Epithelial cell of prostate (primary cell): ENCODE measurements at regions not wholly inside any gene's neighbourhood (a gene's known extent, or its start where the extent isn't known, plus 50 kb on each side); places are given as distances from the start of the nearest gene placed in this dataset.
"Not testable (repeated sequence)": the region's sequence is repeated elsewhere in the genome, so short reads cannot be mapped to it uniquely, and the experiment has no call there.

Experiments
- DNase-seq: peaks from one replicate; pipeline ENCODE4 v3.0.0-alpha.2; 2011; ENCODE audit warnings: low read depth, low spot score
- H3K27ac ChIP-seq: fragments of 450-650 bp; 2 replicates; pipeline ENCODE4 v1.5.1; 2017; ENCODE audit warnings: mild to moderate bottlenecking

DNA sequence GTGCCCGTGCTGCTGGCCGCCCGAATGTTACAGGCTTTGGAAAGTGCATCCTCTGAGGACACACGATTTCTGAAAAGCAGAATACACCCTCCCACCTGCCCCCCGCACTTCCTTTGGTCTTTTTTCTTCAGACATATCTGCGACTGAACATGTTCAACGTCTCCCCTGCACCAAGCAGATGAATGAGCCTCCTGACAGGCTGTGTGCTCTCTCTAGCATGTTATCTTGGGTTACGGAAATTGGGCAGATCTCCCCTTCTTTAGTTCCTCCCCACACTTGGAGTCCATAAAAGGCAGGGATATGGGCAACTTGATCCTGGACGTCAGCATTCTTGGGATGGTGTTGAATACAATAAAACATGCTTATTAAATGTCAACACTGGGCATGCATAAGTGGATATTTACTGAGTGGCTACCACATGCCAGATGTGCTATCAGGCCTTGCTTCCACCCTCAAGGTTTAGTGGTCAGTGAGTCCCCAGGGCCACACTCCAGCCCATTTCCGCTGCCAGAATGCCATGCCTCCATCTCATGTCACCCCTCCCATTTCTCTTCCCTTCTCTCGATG lies 130.4 kb downstream of the TRIM43 start:
- no peak overlapping the region for H3K27ac ChIP-seq
- DNase-seq: no peak

DNA sequence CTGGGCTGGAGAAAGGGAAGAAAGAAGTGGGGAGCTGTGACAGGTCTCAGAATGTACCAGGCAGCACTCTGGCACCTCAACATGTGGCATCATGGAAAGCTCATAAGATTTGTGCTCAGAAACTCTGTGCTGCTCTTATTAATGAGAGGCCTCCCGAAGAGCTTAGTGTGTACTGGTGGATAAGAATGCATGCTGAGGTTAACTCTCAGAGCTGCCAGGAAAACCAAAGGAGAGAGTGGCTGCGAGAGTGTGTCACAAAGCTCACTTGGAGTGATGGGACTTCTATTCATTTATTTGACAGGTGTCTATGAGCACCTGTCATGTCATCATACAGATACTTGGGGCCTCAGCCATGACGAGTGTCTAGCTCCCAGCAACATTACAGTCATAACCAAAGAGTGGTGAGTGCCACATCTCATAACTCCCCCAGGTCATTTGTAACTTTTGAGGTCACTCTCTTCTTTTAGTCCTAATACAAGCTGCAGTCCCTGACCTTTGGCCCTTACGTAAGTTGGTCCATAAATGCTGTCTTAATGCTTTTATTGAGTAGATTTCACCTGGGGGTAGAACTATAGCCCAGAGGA lies 131.9 kb downstream of the TRIM43 start:
- not testable (repeated sequence) for H3K27ac ChIP-seq, DNase-seq

DNA sequence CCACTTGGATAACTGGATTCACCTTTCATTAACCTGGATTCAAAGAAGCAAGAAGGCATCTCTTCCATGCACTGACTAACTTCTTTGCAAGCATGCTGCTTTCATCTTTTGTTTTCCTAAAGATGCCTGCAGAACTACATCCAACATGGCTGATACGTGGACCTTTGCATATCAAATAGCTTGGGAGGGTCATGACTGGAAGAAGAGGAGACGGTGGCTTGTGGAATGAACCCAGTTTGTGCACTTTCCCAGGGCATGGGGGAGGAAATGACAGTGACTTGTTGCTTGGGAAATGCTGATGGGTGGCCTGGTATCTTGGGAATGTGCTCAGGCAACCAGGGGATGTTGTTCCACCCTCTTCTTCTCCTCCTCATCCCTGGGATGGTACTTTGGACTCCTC lies 133.4 kb downstream of the TRIM43 start:
- H3K27ac ChIP-seq, DNase-seq: not testable (repeated sequence)

DNA sequence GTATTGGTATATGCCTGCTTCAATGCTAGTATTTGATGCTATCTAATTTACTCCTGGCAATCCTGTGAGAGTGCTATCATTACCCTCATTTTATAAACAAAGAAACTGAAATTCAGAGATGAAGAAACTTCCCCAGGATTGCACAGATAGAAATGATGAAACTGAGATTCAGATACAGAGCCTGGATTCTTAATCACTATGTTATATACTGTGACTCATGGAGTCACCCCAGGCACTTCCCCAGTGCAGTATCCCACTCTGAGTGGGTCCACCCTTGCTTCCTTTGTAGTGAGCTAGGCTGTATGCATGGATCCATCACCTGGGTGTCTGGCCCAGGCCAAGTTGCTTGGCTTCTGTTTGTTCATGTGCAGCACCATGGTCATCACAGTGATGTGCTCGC lies 133.9 kb downstream of the TRIM43 start:
- DNase-seq, H3K27ac ChIP-seq: not testable (repeated sequence)

DNA sequence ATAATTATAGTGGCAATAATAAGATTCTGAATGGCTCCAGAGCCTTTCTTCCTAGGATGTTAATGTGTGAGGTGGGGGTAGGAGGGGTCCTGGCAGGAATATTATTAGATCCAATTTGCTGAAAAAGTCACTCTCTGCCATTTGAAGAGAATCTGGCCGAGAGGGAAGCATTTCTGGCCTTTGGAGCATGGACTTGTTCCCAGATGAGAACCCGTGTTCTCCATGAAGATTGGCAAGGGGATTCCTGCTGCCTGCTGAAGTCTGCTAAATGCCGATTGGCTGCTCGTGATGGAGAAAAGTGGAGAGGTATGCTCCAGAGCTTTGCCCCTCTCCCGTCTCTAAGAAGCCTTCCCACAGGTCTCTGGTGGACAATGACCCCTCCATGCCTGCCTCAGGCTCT lies 135.6 kb downstream of the TRIM43 start:
- not testable (repeated sequence) for H3K27ac ChIP-seq, DNase-seq

DNA sequence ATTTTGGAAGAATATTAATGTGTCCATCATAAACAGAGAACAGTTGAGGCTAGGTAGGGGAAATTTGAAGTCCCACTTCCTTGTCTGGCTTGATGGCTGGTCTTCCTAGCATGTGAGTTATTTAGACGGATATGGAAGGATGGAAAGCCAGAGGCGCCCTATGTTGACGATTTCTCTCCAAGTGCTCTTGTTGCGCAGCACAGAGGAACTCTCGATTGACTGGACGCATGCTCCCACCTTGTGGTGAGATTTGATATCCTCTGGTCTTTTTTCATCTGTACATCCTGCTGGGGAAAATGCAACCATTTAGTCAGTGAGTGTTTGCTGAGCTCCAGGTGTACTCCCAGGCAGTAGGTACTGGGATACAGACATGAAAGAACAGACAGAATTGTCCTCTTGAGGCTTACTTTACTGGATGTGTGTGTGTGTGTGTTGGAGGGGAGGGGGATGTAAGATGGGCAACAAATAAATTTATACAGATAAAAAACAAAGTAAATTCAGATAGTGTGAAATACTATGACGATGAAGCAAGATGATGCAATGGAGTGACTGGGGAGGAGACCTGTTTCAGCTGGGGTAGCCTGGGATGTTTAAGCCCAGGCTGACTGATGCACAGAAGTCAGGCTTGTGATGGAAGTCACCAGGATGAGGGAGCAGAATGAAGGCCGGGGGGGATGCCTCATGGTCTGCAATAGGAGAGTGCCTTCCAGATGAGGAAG lies 137.2 kb downstream of the TRIM43 start:
- peak; percentile 27 for DNase-seq
- H3K27ac ChIP-seq: no peak overlapping the region

DNA sequence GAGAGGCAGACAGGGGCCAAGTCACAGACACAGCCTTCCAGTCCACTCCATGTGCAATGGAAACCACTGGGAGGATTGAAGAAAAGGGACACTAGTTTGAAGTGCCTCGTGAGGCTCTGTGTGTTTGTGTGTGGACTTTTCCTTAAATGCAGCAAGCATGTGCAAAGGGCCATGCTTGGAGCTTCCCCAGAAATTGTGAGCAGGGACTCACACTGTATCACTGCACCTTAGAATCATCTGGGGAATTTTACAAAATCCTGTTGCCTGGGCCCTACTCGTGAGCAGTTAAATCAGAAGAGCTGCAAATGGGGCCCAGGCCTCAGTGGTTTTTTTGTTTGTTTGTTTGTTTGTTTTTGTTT lies 137.8 kb downstream of the TRIM43 start:
- H3K27ac ChIP-seq: no peak overlapping the region
- DNase-seq: no peak

DNA sequence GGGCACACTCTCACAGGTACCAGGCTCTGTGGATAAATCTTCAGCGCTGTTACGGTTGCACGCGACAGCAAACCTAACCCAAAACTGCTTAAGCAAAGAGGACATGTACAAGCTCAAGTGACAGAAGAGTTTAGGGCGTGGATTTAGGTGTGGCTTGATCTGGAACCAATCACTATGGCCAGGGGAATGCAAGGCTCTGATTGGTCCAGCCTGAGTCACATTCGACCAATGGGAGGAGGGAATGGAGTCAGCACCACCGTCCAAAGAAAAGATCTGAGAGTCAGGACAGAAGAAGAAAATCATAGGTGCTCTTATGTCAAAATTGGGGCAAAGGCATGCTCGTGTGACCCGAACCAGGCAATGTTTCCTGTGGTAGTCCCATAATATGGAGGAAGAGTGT lies 139.0 kb downstream of the TRIM43 start:
- no peak for DNase-seq
- H3K27ac ChIP-seq: no peak overlapping the region

DNA sequence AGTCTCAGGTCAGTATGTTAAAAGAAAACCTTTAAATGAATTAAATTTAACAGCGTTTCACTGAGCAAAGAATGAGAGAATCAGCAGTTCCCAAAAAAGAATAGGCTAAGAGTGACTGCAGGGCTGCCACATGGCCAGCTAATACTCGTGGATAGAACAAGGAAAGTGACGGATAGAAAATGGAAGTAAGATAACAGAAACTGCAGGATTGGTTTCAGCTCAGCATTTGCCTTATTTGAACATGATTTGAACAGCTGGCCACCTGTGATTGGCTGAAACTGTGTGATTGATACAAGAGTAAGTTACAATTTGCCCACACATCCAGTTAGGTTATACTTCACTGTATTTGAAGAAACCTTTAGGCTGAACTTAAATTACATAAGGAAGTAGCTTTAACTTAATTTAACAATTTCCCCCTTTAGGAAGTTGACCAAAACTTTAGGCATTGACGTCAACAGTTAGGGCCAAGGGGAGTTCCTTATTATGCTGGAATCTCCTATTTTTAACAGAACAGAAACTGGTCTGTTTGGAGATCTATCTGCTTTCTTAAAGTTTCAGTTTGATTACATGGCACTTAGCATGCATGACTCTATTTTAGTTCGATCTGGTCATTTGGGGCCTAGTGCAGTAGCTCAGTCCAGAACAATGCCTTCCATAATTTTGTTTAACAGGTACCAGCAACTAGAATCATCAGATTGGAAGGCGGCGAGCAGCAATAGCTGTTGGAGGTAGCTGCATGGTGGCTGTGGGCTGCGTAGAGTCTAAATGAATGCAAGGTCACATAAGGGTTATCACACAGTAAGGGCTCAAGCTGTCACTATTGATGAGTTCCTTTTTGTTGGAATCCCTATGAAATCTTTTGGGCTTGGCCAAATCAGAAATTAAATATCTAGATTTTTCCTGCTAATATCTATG lies 143.4 kb downstream of the TRIM43 start:
- no peak for DNase-seq
- no peak overlapping the region for H3K27ac ChIP-seq

DNA sequence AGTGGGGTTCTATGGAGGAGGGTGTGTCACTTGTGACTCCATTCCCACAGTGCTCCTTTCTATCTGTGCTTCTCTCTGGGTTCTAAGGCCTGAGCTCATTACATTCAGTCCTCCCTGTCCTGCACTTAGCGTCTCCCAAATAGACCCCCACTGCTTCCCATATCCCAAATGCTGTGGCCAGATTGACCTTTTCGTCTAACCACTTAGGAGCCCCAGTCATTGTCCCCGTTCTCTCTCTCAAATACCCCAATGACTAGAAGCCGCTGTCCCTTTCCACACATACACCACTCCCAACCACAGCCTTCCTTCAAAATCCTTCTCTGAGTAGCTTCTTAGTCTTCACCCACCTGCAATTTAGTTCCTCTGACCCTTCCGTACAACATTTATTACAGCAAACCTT lies 146.5 kb downstream of the TRIM43 start:
- no peak overlapping the region for H3K27ac ChIP-seq
- DNase-seq: no peak

DNA sequence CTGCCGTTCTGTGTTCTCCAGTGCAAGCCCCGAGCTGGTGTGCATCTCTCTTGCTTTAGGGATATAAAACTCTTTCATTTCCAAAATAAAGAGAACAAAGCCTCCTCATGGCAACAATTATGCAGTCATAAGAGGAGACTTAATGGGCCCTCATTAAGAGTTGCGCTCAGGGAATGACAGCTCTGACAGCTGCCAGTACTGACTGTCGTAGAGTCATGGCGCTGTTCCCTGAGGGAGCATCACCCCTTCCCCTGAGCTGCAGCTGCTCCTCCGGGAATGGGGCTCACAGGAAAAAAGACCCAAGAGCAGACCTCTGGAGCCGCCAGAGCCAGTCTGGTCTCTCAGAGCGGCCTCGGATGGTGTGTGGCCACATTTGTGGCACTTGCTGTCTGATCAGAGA lies 160.3 kb downstream of the TRIM43 start:
- DNase-seq, H3K27ac ChIP-seq: not testable (repeated sequence)

DNA sequence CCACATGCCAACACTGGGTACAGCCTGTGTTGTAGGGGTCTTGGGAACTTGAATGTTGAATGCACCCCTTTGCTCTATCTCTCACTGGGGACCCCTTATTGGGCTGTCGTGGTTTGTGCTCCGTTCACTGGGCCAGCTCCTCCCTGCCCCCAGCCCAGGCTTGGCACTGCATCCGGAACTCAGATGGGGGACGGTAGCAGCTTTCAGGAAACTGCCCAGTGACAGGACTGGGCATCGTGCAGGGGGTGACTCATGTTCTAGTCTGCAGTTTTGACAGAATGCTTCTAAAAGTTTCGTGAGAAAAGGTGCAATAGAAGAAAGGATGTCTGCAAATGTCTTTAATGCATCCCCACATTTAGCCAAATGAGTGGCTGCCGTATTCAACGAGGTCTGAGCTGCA lies 162.0 kb downstream of the TRIM43 start:
- H3K27ac ChIP-seq, DNase-seq: not testable (repeated sequence)

DNA sequence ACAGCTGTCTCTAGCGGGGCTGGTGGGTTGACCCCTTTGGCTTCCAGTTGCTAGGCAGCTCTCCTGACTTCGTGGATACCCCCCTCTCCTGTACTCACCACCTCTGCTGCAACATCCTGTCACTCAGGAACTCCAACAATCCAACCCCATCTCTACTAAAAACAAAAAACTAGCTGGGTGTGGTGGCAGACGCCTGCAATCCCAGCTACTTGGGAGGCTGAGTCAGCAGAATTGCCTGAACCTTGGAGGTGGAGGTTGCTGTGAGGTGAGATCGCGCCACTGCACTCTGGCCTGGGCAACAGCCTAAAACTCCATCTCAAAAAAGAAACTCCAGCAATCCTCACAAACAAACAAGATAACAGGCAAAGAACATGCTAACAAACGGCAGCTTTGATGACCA lies 162.4 kb downstream of the TRIM43 start:
- DNase-seq, H3K27ac ChIP-seq: not testable (repeated sequence)

DNA sequence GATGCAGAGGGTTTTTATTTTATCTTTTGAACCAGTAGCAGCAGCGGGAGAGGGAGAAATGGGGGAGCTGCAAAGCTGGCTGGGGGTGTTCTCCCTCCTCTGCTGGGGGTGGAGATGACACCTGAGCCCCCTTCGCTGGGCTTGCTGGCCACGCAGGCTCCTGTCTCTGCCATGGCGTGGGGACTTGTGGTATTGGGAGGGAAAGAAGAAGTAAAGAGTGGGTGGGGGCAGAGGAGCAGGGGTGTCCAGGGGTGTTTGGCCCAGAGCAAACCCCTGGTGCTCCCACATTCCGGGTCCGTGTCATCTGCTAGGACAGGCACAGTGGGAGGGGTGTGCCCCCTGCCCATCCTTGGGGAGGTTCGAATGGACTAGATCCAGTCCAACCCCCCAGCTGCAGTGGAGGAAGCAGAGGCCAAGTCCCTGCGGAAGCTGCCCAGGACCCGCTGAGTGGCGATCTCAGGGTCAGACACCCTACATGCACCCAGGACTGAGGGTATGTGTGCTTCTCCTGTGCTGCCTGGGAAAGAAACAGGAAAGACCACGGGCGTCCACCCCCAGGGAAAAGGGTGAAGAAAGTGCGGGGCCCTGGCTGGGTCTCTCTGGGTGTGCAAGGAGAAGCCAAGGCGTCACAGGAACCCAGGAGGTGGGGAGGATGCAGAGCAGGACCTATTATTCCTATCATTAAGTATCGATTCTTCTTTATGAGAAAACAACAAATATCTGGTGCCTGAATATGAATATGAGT lies 163.2 kb downstream of the TRIM43 start:
- not testable (repeated sequence) for H3K27ac ChIP-seq, DNase-seq

DNA sequence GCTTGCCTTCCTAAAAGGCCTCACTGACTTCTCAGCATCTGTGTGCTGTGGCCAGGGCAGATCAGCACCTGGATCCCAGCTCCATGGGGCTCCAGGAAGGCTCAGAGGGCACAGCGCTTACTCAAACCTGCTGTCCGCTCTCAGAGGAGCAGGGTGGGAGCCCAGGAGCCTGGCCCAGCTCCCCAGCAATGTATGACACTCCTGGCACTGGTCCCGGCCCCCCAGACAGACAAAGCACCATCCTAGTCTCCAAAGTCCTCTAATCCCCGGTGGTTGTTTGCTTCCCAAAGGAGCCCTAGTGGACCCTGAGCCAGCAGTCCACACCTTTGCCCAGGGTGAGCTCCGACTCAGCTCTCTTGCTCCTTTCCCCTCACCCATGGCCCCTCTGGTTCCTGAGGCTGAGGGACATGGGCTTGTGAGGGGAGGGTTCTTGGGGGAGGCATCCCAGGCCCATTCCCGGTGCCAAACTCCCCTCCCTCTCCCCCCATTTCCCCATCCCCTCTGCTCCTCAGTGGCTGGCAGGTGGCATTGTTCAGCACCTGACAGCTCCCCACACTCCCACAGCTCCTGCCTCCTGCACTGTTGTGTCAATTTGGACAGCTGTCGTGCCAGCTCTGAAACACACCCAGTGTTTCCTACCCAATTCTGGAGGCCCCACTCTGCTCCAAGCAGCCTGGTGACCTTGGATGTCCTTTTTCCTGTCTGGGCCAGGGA lies 164.3 kb downstream of the TRIM43 start:
- not testable (repeated sequence) for DNase-seq, H3K27ac ChIP-seq

DNA sequence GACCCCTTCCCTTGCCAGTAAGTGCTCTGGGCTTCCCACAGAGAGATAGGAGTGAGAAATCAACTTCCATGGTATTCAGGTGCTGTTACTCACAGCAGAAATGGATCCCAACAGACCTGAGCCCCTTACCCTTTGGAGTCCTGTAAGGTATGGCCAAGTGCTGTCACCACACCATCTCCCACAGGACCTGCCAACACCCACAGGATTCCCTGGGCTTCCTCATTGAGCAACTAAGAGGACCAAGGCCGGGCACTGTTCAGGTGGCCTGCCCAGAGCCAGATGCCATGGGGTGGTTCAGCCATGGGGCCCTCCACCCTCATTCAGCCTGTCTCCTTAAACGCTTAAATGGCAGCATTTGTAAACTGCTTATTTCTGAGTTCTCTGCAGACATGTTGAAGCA lies 166.2 kb downstream of the TRIM43 start:
- DNase-seq: no peak
- H3K27ac ChIP-seq: no peak overlapping the region

DNA sequence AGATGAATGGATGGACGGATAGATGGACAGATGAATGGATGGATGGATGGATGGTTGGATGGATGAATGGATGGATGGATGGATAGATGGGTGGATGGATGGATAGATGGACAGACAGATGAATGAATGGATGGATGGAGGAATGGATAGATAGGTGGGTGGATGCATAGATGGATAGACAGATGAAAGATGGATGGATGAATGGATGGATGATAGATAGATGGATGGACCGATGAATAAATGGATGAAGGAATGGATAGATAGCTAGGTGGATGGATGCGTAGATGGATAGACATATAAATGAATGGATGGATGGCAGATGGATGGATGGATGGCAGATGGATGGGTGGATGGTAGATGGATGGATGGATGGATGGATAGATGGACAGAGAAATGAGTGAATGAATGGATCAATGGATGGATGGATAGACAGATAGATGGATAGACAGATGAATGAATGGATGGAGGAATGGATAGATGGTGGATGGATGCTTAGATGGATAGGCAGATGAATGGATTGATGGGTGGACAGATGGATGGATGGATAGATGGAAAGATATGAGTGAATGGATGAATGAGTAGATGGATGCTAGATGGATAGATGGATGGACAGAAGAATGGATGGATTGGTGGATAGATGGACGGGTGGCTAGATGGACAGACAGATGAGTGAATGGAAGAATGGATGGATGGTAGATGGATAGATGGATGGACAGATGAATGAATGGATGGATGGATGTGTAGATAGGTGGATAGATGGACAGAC lies 167.9 kb downstream of the TRIM43 start:
- H3K27ac ChIP-seq: no peak overlapping the region
- no peak for DNase-seq

DNA sequence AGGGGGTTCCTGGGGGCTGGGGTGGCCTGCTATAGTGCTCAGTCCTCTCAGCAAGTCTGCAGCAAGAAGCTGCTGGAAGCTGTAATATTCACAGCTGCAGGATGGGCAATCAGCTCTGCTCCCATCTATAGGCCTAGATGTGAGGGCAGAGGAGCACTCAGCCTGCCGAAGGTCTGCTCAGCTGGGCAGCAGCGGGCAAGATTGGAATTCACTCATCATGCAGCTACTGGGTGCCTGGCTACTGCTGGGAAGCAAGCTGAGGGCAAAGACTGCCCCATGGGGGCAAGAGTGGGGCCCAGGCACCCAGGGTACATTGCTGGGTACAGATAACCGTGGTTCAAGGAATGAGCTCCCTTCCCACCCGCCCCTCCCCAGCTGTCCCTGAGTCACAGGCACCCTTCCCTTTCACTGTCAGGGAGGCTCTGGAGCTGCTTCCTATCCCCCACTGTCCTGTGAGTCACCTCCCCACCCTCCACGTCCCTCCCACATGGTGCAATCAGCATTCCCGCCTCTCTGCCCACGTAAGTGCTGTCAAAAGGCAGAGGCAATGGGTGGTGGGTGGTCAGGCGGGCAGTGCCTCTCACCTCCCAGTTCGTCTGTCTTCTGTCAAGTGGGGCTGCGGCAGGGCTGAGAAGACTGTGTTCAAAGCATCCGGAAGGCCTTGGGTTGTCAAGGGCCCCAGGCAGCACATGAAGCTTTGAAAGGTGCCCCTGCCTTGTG lies 169.2 kb downstream of the TRIM43 start:
- peak; percentile 55 for DNase-seq
- no peak overlapping the region for H3K27ac ChIP-seq
